HL-60 (cell line): ENCODE measurements at regions not wholly inside any gene's neighbourhood (a gene's known extent, or its start where the extent isn't known, plus 50 kb on each side); places are given as distances from the start of the nearest gene placed in this dataset.

Source experiments
- GABPA ChIP-seq: IDR thresholded peaks from 2 replicates; pipeline ENCODE4 v1.6.1; 2012; ENCODE audit warnings: low read depth
- POLR2AphosphoS5 ChIP-seq: IDR thresholded peaks from 2 replicates; pipeline ENCODE4 v1.6.1; 2012; ENCODE audit warnings: low read depth
- TF ChIP-seq, protein P1 (sequence below): IDR thresholded peaks from one replicate; pipeline ENCODE4 v1.5.1; 2011; ENCODE audit warnings: low read length, control low read depth, inconsistent platforms; ENCODE audit not compliant: insufficient read depth
- TF ChIP-seq, protein P2 (sequence below): IDR thresholded peaks from 2 replicates; pipeline ENCODE4 v1.6.1; 2012; ENCODE audit warnings: low read depth; ENCODE audit not compliant: insufficient replicate concordance

DNA sequence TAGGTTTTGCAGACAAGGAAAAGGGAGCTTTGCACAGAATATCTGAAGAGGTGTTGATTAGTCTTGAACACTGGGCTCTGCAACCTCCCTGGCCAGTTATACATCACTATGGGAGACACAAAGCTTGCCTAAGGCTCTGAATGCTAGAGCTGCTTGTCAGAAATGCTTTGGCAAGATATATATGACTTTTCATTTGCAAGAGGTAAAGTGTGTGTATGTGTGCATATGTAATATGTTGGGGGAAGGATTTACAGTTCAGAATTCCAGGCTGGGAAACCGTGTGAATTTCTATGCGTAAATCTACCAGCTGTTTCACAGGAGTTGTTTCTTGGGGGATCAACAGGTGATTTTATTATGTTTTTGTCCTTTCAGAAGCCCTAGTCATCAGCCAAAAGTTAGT lies 350.9 kb downstream of the TMEM114 start:
- TF ChIP-seq, protein P1, sequence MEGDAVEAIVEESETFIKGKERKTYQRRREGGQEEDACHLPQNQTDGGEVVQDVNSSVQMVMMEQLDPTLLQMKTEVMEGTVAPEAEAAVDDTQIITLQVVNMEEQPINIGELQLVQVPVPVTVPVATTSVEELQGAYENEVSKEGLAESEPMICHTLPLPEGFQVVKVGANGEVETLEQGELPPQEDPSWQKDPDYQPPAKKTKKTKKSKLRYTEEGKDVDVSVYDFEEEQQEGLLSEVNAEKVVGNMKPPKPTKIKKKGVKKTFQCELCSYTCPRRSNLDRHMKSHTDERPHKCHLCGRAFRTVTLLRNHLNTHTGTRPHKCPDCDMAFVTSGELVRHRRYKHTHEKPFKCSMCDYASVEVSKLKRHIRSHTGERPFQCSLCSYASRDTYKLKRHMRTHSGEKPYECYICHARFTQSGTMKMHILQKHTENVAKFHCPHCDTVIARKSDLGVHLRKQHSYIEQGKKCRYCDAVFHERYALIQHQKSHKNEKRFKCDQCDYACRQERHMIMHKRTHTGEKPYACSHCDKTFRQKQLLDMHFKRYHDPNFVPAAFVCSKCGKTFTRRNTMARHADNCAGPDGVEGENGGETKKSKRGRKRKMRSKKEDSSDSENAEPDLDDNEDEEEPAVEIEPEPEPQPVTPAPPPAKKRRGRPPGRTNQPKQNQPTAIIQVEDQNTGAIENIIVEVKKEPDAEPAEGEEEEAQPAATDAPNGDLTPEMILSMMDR: no peak
- TF ChIP-seq, protein P2, sequence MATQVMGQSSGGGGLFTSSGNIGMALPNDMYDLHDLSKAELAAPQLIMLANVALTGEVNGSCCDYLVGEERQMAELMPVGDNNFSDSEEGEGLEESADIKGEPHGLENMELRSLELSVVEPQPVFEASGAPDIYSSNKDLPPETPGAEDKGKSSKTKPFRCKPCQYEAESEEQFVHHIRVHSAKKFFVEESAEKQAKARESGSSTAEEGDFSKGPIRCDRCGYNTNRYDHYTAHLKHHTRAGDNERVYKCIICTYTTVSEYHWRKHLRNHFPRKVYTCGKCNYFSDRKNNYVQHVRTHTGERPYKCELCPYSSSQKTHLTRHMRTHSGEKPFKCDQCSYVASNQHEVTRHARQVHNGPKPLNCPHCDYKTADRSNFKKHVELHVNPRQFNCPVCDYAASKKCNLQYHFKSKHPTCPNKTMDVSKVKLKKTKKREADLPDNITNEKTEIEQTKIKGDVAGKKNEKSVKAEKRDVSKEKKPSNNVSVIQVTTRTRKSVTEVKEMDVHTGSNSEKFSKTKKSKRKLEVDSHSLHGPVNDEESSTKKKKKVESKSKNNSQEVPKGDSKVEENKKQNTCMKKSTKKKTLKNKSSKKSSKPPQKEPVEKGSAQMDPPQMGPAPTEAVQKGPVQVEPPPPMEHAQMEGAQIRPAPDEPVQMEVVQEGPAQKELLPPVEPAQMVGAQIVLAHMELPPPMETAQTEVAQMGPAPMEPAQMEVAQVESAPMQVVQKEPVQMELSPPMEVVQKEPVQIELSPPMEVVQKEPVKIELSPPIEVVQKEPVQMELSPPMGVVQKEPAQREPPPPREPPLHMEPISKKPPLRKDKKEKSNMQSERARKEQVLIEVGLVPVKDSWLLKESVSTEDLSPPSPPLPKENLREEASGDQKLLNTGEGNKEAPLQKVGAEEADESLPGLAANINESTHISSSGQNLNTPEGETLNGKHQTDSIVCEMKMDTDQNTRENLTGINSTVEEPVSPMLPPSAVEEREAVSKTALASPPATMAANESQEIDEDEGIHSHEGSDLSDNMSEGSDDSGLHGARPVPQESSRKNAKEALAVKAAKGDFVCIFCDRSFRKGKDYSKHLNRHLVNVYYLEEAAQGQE: no peak
- TF ChIP-seq GABPA (no peak), POLR2AphosphoS5 (no peak)
